GM12872 (cell line): ENCODE measurements at regions not wholly inside any gene's neighbourhood (a gene's known extent, or its start where the extent isn't known, plus 50 kb on each side); places are given as distances from the start of the nearest gene placed in this dataset.

ENCODE experiments used
- CTCF ChIP-seq: IDR thresholded peaks from 3 replicates; pipeline ENCODE4 v1.5.1; 2011; ENCODE audit warnings: low read depth, mild to moderate bottlenecking, low read length, moderate library complexity; ENCODE audit not compliant: insufficient read depth

GRCh38 chr18:59954241-59954640, 54.4 kb downstream of the PMAIP1 start:
- no peak for TF ChIP-seq CTCF
